HG03354 (cell line): ENCODE measurements at regions not wholly inside any gene's neighbourhood (a gene's known extent, or its start where the extent isn't known, plus 50 kb on each side); places are given as distances from the start of the nearest gene placed in this dataset.

Experiments
- ATAC-seq: cut with Tn5 transposase; IDR thresholded peaks from one replicate; pipeline ENCODE4 v1.9.1; 2021; ENCODE audit warnings: mild to moderate bottlenecking; ENCODE audit not compliant: unreplicated experiment, poor library complexity, severe bottlenecking

DNA sequence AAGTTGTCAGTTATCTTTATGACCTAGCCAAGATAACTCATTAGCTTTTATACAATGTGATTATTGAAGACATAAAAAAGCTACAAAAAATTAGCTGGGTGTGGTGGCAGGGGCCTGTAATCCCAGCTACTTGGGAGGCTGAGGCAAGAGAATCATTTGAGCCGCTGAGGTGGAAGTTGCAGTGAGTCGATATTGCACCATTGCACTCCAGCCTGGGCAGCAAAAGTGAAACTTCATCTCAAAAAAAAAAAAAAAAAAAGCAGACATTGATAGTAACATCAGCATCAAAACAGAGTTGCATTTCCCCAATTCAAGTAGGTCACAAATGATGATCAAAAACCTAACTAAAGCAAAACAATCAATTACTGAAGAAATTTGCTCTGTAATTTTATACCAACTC, 191.4 kb downstream of the PTGER3 start:
- ATAC-seq: no peak

DNA sequence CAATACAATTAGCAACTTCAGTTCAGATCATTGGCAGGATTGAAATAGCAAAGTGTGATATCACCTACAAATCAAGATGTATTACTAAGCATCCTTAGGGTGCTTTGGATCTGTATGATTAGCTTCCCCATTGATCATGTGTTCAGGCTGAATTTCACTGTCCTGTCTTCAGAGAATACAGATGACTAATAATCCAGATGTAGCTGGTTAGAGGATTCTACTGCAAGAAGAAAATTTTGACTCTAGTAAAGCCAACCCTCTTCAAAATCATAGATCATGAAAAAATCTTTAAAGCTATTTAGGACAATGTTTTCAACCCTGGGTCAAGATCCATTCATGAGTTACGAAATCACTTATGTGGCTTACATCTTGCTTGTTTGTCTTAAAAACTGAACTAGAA, 184.4 kb downstream of the PTGER3 start:
- ATAC-seq: no peak

DNA sequence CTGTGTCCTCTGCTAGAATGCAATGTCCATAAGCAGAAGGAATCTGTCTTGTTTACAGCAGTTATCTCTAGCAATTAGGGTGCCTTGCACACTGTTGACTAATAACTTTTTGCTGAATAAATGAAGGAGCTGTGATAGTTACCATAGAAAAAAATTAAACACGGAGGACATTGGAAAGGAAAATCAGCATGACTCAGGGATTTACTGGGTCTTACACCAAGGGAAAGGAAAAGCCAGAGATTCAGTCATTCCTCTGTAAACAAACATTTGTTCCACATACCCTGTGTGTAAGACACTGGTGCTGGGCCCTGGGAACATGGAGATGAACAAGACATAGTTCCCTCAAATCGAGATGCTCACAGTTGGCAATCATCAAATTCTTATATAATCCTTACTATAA, 183.3 kb downstream of the PTGER3 start:
- ATAC-seq: no peak

DNA sequence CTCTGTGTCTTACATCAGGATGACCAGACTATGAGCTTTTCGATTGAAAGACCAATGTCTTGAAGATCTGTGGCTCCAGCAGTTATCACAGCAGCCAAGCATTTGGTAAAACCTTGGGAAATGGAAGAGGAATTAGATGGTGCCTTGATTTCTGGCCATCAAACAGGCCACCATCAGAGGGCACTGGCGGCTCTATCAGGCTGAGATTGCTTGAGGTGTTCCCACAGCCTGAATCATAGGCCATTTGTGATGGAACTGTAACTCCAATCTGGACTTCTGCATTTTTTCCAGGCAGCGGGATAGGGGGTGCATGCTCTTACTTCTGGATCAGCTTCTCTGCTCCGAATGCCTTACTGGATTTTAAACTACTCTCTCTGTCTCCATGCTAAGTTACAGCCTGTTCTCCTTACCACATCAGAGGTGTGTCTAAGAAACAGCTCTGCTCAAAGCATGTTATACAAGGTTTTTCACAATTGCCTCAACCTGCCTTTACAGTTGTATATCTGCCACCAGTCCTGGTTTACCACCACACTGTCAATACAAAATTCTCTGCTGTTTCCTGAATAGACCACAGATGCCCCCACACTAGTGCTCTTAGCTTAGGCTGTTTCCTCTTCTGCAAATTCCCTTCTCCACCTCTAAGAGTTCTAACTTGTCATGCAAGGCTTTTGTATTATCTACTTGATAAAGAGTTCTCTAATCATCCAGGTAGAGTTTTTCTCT, 180.9 kb downstream of the PTGER3 start:
- ATAC-seq: no peak

DNA sequence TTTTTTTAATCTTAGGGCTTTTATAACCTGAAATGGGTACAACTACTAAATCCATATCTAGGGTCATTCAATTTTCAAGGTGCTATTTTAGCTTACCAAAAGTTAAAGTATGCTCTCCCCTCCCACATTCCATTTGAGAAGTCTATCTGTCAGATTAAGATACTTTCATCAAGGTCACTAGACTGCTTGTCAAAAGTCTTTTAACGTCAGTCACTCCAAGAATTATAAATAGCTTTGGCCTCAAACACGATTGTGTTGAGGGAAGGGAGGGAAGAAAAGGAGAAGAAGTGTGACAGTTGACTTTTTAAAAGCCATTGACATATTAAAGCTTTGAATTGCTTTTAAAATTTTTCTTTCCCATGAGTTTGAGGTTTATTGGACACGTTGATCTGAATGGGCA, 175.8 kb downstream of the PTGER3 start:
- no peak for ATAC-seq

DNA sequence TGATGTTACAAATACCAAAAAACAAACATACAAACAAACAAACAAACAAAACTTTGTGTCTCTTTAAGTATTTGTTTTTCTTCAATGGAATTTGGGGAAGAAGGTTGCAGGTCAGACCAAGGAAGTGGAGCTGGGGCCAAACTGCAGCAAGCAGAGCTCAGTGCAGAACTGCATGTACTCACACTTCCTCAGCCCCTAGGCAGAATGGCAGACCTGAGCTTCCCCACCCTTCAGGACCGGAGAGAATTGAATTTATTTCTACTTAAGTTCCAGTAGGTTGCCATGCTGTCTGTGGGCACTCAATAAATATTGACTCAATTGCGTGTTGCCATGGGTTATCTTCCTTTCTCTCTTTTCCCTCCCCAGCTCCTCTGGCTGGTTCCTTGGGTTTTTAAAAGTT, 173.6 kb downstream of the PTGER3 start:
- no peak for ATAC-seq

DNA sequence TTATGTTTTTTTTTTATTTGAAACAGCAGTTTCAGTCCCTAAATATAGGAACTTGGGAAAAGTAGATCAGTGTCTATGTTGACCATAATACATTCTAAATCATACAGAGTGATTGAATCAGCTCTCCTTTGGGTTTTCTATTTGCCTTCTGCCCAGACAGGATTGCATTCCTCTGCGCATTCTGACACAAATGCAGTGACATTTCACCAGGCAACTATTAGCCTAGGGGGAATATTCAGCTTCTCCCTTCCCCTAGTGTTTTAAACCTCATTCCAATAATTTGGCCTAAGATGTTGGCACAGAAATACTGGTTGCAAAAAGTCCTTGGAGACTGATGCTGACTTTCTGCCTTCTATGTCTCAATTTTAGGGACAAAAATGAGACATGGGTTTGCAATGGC, 172.8 kb downstream of the PTGER3 start:
- no peak for ATAC-seq

DNA sequence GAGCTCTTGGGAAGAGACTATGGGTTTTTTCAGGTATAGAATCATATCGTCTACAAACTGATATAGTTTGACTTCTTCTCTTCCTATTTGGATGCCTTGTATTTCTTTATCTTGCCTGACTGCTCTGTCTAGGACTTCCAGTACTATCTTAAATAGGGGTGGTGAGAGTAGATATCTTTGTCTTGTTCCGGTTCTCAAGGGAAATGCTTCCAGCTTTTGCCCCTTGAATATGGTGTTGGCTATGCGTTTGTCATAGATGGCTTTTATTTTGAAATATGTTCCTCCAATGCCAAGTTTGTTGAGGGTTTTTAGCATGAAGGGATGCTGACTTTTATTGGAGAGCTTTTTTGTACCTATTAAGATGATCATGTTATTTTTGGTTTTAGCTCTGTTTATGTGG, 170.3 kb downstream of the PTGER3 start:
- no peak for ATAC-seq

DNA sequence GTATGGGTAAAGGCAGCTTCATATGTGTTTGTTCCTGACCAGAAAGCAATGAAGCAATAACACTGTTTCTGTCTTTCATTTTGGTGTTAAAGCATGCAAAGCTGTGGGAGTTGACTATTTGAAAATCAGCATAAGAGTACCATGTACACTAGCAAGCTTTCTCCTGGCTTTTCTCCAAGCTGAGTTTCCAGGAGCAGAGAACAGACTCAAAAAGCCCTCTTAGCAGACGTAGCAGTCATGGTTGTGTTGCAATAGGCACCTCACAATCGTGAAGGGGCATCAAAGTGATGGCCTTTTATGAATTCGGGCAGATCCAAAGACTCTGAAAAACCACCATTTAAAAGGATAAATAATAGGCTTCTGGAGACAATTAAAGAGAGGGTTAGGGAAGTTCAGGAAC, 159.7 kb downstream of the PTGER3 start:
- ATAC-seq: no peak

DNA sequence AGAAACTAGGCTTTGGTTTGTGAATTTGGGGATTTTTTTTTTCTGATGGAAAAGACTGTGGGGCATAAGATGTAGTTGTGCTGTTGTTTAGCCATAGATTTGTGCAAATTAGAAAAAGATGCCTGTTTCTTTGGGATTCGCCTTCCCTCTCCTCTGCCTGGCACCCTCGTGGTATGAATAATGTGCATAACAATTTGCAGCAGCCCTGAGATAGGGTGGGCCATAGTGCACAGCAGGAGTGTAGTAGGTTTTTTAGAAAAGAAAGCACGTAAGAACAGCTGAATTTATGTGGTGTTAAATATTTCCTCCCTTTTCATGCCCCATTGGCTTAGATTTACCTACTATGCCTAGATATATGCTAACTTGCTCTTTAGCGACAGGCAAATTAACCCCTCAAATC, 158.9 kb downstream of the PTGER3 start:
- ATAC-seq: no peak

DNA sequence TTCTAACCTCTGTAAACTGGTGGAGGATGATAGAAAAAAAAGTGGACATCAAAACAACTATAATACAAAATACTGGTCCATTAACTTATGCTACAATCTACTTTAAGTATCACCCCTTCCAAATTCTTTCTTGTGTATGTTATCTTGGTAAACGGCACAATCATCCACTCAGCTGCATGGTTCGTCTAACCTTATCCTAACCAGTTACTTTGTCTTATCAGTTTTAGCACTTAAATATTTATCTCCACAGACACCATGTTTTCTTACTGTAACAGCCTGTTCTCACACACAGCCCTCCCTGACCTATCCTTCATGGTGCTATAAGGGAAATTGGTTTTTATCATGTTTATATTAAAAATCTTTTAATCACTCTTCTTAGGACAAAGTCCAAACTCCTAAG, 157.2 kb downstream of the PTGER3 start:
- ATAC-seq: no peak

DNA sequence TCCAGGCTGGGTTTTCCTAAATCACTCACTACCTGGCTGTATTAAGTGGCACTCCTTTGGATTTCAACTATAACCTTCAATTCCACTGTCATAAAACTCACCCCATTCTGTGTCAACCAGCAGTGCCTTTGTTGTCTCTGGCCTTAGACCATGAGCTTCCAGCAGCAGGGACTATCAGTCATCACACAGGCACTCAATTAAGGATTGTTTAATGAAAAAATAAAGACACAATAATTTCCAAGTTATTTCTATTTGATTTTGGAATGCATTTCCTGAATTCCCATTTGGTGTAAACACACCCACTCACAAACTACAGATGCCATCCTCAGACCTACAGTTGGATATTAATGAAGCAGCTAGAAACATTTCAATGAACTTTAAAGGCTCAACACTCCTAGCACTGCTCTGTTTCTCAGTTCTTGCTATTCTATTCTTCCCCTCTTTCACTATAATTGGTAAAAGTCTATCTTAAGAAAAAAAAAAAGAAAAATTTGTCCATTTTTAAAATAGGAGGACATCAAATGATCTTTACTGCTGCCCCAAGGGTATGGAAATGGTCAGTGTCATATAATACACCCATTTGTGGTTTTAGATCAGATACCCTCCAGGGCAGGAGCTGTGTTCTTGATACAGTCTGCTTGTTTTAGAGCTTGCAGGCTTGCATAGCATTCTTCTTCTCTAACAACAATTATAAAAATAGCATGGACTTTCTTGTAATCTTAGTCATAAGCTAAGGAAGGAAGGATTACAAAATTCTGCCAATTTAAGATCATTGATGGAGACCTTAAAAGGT, 156.4 kb downstream of the PTGER3 start:
- no peak for ATAC-seq

DNA sequence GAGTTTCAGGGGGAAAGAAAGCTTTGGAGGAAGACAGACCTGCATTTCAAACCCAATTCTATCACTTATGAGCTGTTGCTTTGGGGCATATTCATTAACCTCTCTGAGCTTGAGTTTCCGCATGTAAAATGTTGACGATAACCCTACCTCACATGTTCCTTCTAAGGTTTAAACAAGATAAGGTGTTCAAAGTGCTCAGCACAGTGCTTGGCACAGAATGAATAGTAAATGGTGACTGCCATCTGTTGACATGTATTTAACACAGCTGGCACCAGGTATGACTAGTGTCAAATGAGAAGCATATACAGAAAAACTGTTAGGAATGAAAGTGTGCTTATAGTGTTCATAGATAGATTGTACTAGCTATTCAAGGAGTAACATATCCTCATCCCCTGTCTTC, 155.5 kb downstream of the PTGER3 start:
- ATAC-seq: no peak

DNA sequence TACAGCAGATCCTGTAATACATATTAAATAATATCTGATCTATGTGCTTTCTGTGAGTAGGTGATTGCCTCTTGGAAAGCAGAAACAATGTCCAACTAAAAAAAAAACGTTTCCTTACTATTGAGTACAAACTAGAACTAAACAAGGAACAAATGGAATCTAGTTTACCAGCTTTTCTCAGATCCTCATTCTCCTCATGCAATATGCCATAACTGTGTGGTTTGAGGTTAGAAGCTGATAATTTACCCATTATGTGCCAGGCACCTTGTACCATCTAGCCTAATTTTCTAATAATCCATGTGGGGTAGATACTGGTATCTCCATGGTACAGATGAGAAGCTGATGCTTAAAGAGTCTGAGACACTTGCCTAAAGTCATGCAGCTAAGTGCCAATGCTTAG, 154.7 kb downstream of the PTGER3 start:
- ATAC-seq: no peak

DNA sequence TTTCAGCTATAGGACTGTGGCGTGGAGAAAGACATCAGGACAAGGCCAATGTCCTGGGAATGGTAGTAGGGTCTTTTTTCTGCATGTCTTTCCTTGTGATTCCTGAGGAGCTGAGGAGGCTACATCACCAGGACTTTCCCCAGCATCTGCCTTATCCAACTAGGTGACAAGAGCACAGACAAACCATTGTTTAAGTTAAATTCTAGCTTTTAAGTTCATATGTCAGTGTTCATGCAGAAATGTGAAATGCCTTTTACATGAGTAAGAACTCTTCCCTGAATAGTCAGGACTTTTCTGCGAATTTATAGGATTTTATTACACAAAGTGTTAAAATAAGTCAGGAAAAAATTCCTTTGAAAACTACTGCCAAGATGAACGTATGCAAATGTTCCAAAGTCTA, 154.2 kb downstream of the PTGER3 start:
- no peak for ATAC-seq

DNA sequence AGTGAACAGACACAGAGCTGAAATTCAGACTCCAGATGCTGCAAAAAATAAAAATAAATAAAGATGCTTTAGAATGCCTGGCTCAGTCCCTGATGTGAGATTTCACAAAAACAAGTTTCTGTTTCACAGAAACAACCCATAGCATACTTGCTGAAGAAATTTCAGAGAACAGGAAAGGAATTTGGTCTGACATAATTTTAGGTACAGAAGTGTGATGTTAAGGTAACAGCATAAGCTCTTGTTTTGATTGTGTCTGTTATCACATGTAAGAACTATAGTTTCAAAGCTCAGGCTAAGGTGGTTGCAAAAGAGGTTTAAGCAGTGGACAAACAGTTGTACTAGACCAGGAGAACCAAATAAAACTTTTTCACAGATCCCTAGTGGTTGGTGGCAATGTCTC, 152.1 kb downstream of the PTGER3 start:
- no peak for ATAC-seq

DNA sequence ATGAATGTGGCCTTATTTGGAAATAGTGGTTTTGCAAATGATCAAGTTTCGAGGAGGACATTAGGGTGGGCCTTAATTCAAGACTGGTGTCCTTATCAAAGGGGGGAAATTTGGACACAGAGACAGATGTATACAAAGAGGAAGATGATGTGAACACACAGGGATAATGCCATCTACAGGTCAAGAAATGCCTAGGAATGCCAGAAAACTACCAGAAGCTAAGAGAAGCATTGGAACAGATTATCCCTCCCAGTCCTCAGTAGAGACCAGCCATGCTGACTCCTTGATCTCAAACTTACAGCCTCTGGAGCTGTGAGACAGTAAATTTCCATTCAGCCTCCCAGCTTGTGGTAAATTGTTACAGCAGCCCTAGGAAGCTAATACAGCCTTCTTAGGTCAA, 151.4 kb downstream of the PTGER3 start:
- no peak for ATAC-seq

DNA sequence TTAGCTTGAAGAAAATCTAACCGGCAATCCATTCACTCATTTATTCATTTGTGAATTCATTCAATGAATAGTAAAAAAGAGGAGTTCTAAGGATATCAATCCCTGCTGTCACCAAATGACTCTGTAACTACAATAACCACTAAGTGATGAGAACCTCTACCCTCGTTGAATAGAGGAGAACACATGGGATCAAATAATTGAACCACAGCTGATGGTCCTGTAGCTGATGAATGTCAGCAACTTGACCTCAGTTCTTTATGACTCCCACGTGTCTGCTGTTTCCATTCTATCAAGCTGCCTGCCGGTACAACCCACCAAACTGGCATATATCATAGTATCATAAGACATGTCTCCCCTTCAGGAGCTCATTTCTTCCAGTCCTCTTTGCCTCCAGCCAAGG, 150.3 kb downstream of the PTGER3 start:
- ATAC-seq: no peak

DNA sequence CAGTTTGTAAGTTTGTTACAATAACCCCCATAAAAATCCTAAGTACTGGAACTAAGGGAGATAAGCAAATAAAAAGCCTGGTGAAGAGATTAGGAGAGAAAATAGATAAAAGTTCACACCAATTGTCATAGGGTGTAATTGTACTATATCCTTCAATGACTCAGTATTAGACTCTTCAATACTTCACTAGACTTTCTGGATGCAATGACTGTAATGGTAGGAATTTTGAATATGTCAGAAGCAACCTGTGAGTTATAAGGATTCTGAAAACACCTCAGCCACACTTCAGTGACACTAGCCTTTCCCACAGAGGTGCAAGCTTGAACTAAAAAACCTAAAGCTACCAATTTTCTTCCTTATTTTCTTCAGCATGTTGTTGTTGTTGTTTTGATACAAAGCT, 147.9 kb downstream of the PTGER3 start:
- no peak for ATAC-seq

DNA sequence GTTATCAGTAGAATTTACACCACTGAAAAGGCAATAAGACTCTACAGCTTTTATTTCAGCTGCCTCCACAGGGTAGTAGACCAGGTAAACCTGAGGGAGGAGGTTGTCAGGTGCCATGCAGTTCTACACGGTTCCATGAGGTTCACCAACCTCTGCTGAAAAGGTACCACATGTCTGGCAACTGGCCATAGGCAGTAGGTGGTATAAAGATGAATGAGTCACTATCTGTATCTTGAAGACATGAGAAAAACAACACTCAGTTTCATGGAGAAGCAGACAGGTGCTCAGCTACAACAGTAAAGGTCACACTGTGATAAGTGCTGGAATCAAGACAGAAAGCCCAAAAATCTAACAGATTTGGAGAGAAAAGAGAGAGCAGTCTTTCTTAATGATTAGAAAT, 145.4 kb downstream of the PTGER3 start:
- ATAC-seq: no peak

DNA sequence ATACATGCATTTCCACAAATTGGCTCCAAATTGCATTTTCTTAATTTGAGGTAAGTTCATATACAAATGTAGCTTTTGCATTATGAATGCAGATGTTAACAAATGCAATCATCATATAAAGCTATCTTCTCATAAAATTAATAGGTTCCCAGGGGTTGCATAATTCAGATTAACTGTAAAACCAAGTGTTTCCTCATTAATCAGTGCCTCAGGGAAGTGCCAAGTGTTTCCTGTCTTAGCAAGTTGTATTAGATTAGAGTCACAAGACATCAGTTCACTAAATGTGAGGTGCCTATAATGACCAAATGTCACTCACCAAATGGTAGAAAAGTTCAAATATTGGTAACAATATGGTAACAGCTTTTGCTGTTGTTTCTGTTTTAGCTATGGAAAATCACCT, 140.8 kb downstream of the PTGER3 start:
- no peak for ATAC-seq
